GM12878 (cell line): ENCODE measurements at regions not wholly inside any gene's neighbourhood (a gene's known extent, or its start where the extent isn't known, plus 50 kb on each side); places are given as distances from the start of the nearest gene placed in this dataset.

ENCODE experiments used
- ATAC-seq: fragments of 200-7000 bp; cut with Tn5 transposase; 3 replicates; pipeline ENCODE4 v1.9.1; 2020; ENCODE audit warnings: mild to moderate bottlenecking, moderate library complexity
- BruUV-seq: library from RNA; stranded (reverse); fragments of 400-500 nt; replicated peaks from 2 replicates; lab custom pipeline; 2021; lab: Mats Ljungman, UMichigan
- CTCF ChIA-PET: fragments of 300-600 bp; sonication (Branson Sonifier 250); formaldehyde crosslinking; extraction: SDS; loops from one replicate; lab custom pipeline; 2021; ENCODE audit warnings: inconsistent platforms; lab: Yijun Ruan, JAX
- POLR2A ChIA-PET: fragments of 350-600 bp; formaldehyde crosslinking; extraction: SDS; loops from one replicate; lab custom pipeline; 2021; ENCODE audit warnings: inconsistent platforms; lab: Charles Lee
- RAD21 ChIA-PET: fragments of 300-600 bp; sonication (Branson Sonifier 250); formaldehyde crosslinking; loops from one replicate; lab custom pipeline; 2023; ENCODE audit warnings: antibody characterized with exemption; ENCODE audit not compliant: unreplicated experiment; lab: Charles Lee
- SMC1A ChIA-PET: fragments of 300-600 bp; sonication (Branson Sonifier 250); formaldehyde crosslinking; loops from one replicate; lab custom pipeline; 2023; ENCODE audit not compliant: unreplicated experiment, uncharacterized antibody; lab: Charles Lee
- DNase-seq: peaks from one replicate; pipeline ENCODE4 v3.0.0-alpha.2; 2011; ENCODE audit warnings: low read depth, low spot score
- FAIRE-seq: peaks from 3 replicates; lab custom pipeline; 2011; peaks lifted over from hg19 to GRCh38; lab: Jason Lieb, UNC
- H2AFZ ChIP-seq: 2 replicates; pipeline ENCODE4 v1.6.0; 2011; ENCODE audit warnings: low read depth, low read length, control low read depth; ENCODE audit not compliant: control insufficient read depth
- H3K27ac ChIP-seq: 2 replicates; pipeline ENCODE4 v1.5.1; 2011; ENCODE audit warnings: control low read depth; ENCODE audit not compliant: control insufficient read depth, insufficient read depth
- H3K27me3 ChIP-seq, 2 experiments: replicated peaks in 1 of 2; 2 replicates each; pipeline versions ENCODE4 v1.6.0 to v1.6.1; 2011; ENCODE audit warnings: low read length in 1 of 2; ENCODE audit not compliant: control insufficient read depth in 2 of 2, insufficient read depth in 2 of 2
- H3K36me3 ChIP-seq, 2 experiments: 2 replicates each; pipeline ENCODE4 v1.5.1; 2011; ENCODE audit warnings: low read length in 1 of 2; ENCODE audit not compliant: control insufficient read depth in 2 of 2, insufficient read depth in 2 of 2
- H3K4me1 ChIP-seq: 2 replicates; pipeline ENCODE4 v1.6.1; 2011; ENCODE audit warnings: mild to moderate bottlenecking, low read length, moderate library complexity, mixed read lengths; ENCODE audit not compliant: control insufficient read depth, insufficient read depth
- H3K4me2 ChIP-seq: 2 replicates; pipeline ENCODE4 v1.6.0; 2011; ENCODE audit warnings: control low read depth; ENCODE audit not compliant: control insufficient read depth, insufficient read depth
- H3K4me3 ChIP-seq: fragments of 200-600 bp; sonication (generic); 2 replicates; pipeline ENCODE4 v1.5.1; 2016
- H3K79me2 ChIP-seq: 2 replicates; pipeline ENCODE4 v1.6.0; 2011; ENCODE audit warnings: low read length; ENCODE audit not compliant: control insufficient read depth, insufficient read depth
- H3K9ac ChIP-seq: 2 replicates; pipeline ENCODE4 v1.8.0; 2011; ENCODE audit warnings: low read length, control low read depth, mixed read lengths; ENCODE audit not compliant: control insufficient read depth, insufficient read depth
- H3K9me3 ChIP-seq: replicated peaks from 3 replicates; pipeline ENCODE4 v1.5.1; 2011; ENCODE audit warnings: mild to moderate bottlenecking, low read length; ENCODE audit not compliant: control insufficient read depth, insufficient read depth
- H4K20me1 ChIP-seq: 2 replicates; pipeline ENCODE4 v1.6.0; 2011; ENCODE audit not compliant: control insufficient read depth, insufficient read depth
- CEBPB ChIP-seq, 2 experiments: fragments of 150-350 bp in 1 of 2; IDR thresholded peaks; 2 replicates each; pipeline ENCODE4 v1.6.1; 2012 to 2014; ENCODE audit warnings: low read depth in 2 of 2, low read length in 2 of 2, borderline replicate concordance in 1 of 2, inconsistent platforms in 1 of 2
- EED ChIP-seq: sonication (generic); IDR thresholded peaks from 2 replicates; pipeline ENCODE4 v1.6.1; 2016; ENCODE audit warnings: antibody characterized with exemption, low read depth
- FOXK2 ChIP-seq: fragments of 450-650 bp; IDR thresholded peaks from 2 replicates; pipeline ENCODE4 v1.6.1; 2017; ENCODE audit warnings: mild to moderate bottlenecking, moderate library complexity
- KLF5 ChIP-seq: fragments of 450-650 bp; IDR thresholded peaks from 2 replicates; pipeline ENCODE4 v1.6.1; 2014; ENCODE audit warnings: mild to moderate bottlenecking; ENCODE audit not compliant: partially characterized antibody
- PAX8 ChIP-seq: fragments of 450-650 bp; IDR thresholded peaks from 2 replicates; pipeline ENCODE4 v1.6.1; 2017; ENCODE audit warnings: mild to moderate bottlenecking, moderate library complexity
- POLR2A ChIP-seq: IDR thresholded peaks from 2 replicates; pipeline ENCODE4 v1.6.1; 2011; ENCODE audit warnings: low read depth, mild to moderate bottlenecking, low read length
- TBL1XR1 ChIP-seq: IDR thresholded peaks from 2 replicates; pipeline ENCODE4 v1.6.1; 2012; ENCODE audit warnings: low read depth, low read length, improper control_type of control experiment
- WGBS: methylation state at CpG from one replicate; pipeline ENCODE4 v1.1.6; 2016; ENCODE audit warnings: low lambda C conversion rate; ENCODE audit not compliant: insufficient replicate concordance, insufficient coverage; ENCODE audit errors: missing lambda C conversion rate; 5-methylcytosine and 5-hydroxymethylcytosine counted together
- in situ Hi-C: fragments of 300-500 bp; cut with MboI; formaldehyde crosslinking; loops from 9 replicates; pipeline ENCODE4 v1.14.3; 2018; ENCODE audit warnings: mixed read lengths
- intact Hi-C: fragments of 100-400 bp; cut with micrococcal nuclease; formaldehyde crosslinking; loops from one replicate; pipeline ENCODE4 v1.14.2; 2022; ENCODE audit not compliant: unreplicated experiment
- TF ChIP-seq, protein P1 (sequence below): fragments of 450-650 bp; IDR thresholded peaks from 2 replicates; pipeline ENCODE4 v1.6.1; 2017; ENCODE audit warnings: mild to moderate bottlenecking, low read depth, inconsistent platforms; ENCODE audit not compliant: poor library complexity, severe bottlenecking
- TF ChIP-seq, protein P2 (sequence below): fragments of 450-650 bp; conservative IDR thresholded peaks from 2 replicates; pipeline ENCODE4 v1.6.1; 2017; ENCODE audit warnings: mild to moderate bottlenecking, moderate library complexity
- TF ChIP-seq, protein P3 (sequence below): IDR thresholded peaks from 2 replicates; pipeline ENCODE4 v1.6.1; 2012; ENCODE audit warnings: low read length, inconsistent platforms

DNA sequence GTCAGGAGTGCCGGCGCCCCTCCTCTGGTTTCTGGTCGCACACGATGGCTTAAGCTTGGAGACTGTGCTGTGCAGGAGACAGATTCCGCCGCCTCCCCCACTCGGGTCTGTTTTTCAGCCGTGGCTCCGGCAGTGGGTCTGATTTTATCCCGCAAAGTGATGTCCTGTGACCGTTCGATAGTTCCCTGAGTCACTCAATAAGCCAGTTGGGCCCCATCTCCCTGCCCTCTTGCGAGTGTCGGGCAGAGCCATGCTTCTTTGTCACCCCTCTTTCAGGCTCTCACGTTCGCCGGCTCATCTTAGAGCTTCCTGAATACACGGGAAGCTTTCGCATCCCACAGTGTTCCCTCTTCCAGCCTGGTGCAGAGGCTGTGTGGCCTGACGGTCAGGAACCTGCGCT lies 127.8 kb upstream of the RFLNA start (continued):
- TF ChIP-seq, protein P1, sequence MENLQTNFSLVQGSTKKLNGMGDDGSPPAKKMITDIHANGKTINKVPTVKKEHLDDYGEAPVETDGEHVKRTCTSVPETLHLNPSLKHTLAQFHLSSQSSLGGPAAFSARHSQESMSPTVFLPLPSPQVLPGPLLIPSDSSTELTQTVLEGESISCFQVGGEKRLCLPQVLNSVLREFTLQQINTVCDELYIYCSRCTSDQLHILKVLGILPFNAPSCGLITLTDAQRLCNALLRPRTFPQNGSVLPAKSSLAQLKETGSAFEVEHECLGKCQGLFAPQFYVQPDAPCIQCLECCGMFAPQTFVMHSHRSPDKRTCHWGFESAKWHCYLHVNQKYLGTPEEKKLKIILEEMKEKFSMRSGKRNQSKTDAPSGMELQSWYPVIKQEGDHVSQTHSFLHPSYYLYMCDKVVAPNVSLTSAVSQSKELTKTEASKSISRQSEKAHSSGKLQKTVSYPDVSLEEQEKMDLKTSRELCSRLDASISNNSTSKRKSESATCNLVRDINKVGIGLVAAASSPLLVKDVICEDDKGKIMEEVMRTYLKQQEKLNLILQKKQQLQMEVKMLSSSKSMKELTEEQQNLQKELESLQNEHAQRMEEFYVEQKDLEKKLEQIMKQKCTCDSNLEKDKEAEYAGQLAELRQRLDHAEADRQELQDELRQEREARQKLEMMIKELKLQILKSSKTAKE, result no peak
- TF ChIP-seq, protein P2, sequence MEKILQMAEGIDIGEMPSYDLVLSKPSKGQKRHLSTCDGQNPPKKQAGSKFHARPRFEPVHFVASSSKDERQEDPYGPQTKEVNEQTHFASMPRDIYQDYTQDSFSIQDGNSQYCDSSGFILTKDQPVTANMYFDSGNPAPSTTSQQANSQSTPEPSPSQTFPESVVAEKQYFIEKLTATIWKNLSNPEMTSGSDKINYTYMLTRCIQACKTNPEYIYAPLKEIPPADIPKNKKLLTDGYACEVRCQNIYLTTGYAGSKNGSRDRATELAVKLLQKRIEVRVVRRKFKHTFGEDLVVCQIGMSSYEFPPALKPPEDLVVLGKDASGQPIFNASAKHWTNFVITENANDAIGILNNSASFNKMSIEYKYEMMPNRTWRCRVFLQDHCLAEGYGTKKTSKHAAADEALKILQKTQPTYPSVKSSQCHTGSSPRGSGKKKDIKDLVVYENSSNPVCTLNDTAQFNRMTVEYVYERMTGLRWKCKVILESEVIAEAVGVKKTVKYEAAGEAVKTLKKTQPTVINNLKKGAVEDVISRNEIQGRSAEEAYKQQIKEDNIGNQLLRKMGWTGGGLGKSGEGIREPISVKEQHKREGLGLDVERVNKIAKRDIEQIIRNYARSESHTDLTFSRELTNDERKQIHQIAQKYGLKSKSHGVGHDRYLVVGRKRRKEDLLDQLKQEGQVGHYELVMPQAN, result no peak
- TF ChIP-seq, protein P3, sequence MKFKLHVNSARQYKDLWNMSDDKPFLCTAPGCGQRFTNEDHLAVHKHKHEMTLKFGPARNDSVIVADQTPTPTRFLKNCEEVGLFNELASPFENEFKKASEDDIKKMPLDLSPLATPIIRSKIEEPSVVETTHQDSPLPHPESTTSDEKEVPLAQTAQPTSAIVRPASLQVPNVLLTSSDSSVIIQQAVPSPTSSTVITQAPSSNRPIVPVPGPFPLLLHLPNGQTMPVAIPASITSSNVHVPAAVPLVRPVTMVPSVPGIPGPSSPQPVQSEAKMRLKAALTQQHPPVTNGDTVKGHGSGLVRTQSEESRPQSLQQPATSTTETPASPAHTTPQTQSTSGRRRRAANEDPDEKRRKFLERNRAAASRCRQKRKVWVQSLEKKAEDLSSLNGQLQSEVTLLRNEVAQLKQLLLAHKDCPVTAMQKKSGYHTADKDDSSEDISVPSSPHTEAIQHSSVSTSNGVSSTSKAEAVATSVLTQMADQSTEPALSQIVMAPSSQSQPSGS, result no peak

DNA sequence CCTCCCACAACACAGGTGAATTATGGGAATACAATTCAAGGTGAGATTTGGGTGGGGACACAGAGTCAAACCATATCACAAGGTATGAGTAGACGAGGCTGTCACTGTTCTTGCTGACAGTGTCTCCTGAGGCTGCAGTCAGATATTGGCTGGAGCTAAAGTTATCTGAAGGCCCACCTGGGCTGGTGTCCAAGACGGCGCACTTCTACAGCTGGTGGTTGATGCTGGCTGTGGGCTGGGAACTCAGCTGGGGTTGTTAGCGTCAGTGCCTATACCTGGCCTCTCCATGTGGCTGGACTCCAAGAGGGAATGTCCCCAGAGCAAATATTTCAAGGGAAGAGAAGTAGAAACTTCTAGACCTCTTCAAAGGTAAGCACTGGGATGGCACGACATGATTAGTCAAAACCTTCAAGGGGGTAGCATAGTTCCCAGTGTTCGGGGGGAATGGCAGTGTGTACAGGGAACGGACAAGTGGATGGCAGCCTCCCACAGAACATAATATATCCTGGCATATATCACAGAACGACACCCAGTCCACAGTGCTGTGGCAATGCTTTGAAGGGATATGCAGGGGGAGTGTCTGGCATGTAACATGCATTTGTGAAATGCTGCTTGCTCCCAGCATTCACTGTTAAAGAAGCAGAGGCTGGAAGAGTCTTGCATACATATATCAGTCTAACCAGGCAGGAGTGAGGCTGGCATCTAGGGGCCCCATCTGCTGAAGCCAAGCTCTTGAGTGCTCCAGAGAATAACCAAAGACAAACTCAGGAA lies 126.7 kb upstream of the RFLNA start:
- POLR2A ChIA-PET, result no interaction called here
- TF ChIP-seq PAX8, result no peak
- no peak for TF ChIP-seq POLR2A
- no peak for TF ChIP-seq CEBPB (IDR thresholded peaks at IDR 0.05; ENCODE audit: borderline replicate concordance in 1 of 2, low read depth in 2 of 2, low read length in 2 of 2)
- no peak for TF ChIP-seq FOXK2
- no peak for TF ChIP-seq KLF5
- TF ChIP-seq TBL1XR1, result no peak
- TF ChIP-seq EED, result no peak

More for the DNA sequence above, 126.7 kb upstream of the RFLNA start:
- Histone ChIP-seq H4K20me1 (no peaks in the 10 kb centered on the region), H3K79me2 (no peaks in the 10 kb centered on the region), H3K4me2 (no peak overlapping the region), H3K4me1 (no peaks in the 10 kb centered on the region), H3K4me3 (no peak overlapping the region), H3K27me3 (no peaks in the 10 kb centered on the region), H2AFZ (no peak overlapping the region), H3K9me3 (no peaks in the 10 kb centered on the region; the same call in 1 of the 3 replicates), H3K9ac (no peak overlapping the region), H3K36me3 (no peaks in the 10 kb centered on the region), H3K27ac (no peak overlapping the region)
- ChIA-PET CTCF (no interaction called here), RAD21 (no interaction called here), SMC1A (no interaction called here)
- WGBS, result 41% methylated on average over 8 of the region's 8 CpGs
- DNase-seq (no peak), FAIRE-seq (no peak), ATAC-seq (no peak)
- in situ Hi-C loops (no loop called here), intact Hi-C loops (no loop called here)
- no TSS peak for BruUV-seq
